ENCODE measurements at regions not wholly inside any gene's neighbourhood (a gene's known extent, or its start where the extent isn't known, plus 50 kb on each side); places are given as distances from the start of the nearest gene placed in this dataset.

DNA sequence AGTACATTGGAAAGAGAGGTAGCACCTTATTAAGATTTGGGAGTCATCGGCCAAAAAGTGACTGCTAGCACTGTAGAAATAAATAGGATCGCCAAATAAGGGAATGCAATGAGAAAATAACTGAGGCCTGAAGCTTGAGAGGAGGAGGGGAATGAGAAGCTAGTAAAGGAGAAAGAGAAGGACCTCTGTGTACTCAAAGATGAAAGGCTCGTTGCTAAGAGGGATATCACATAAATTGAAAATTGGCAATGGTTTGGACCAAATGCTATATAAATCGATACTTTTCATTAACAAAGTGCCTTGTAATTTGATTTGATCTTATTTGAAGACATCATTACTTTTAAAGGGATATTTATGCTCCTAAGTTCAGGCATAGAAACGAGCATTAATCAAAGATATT, 796.3 kb downstream of the QKI start:
- ChIA-PET POLR2A (no interaction called here), CTCF (no interaction called here)
- Mint-ChIP-seq H3K4me3 (ENCODE audit: unreplicated experiment) (no peak overlapping the region), H3K27ac (ENCODE audit: unreplicated experiment) (no peak overlapping the region), H3K9me3 (ENCODE audit: unreplicated experiment) (no peaks in the 10 kb centered on the region), H3K4me1 (ENCODE audit: low read depth, unreplicated experiment) (no peaks in the 10 kb centered on the region), H3K36me3 (ENCODE audit: insufficient read depth, unreplicated experiment) (no peaks in the 10 kb centered on the region), H3K27me3 (ENCODE audit: insufficient read depth, unreplicated experiment) (no peaks in the 10 kb centered on the region)
- DNase-seq, result no peak
- Histone ChIP-seq H3K27me3 (replicated peaks; ENCODE audit: control insufficient read depth, insufficient read depth, low read length) (no peaks in the 10 kb centered on the region), H3K9me3 (no peaks in the 10 kb centered on the region), H3K36me3 (ENCODE audit: control insufficient read depth, insufficient read depth, low read length) (no peaks in the 10 kb centered on the region), H3K4me1 (no peaks in the 10 kb centered on the region), H3K4me3 (ENCODE audit: low read depth, low read length) (no peak overlapping the region)
- intact Hi-C loops (cut with micrococcal nuclease; ENCODE audit: unreplicated experiment), result no loop called here
- no TSS peak for BruUV-seq (replicated peaks)
- TF ChIP-seq, protein P1, sequence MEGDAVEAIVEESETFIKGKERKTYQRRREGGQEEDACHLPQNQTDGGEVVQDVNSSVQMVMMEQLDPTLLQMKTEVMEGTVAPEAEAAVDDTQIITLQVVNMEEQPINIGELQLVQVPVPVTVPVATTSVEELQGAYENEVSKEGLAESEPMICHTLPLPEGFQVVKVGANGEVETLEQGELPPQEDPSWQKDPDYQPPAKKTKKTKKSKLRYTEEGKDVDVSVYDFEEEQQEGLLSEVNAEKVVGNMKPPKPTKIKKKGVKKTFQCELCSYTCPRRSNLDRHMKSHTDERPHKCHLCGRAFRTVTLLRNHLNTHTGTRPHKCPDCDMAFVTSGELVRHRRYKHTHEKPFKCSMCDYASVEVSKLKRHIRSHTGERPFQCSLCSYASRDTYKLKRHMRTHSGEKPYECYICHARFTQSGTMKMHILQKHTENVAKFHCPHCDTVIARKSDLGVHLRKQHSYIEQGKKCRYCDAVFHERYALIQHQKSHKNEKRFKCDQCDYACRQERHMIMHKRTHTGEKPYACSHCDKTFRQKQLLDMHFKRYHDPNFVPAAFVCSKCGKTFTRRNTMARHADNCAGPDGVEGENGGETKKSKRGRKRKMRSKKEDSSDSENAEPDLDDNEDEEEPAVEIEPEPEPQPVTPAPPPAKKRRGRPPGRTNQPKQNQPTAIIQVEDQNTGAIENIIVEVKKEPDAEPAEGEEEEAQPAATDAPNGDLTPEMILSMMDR (IDR thresholded peaks at IDR 0.05; ENCODE audit: insufficient read depth in 1 of 2, low read depth in 1 of 2, low read length in 1 of 2, severe bottlenecking in 1 of 2, unreplicated experiment in 1 of 2), result no peak

DNA sequence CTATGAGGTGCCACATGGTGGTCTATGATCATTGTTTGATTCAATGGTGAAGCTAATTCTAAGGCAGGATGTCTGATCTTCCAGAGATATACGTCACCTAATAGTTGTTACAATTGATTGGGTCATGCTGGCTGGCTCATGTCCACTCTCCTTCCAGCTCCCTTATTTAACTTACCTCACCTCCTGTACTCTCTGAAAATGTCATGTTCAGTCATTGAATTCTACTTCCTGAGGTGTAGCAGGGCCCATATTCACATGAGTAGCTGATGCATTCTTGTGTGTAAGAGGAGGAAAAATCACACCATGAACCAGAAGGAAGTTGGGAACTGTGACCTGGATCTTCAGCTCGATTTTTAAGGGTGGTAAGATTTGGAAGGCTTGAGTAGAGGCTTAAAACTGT, 795.8 kb downstream of the QKI start:
- H3K4me3 Mint-ChIP-seq (ENCODE audit: unreplicated experiment), result no peak overlapping the region
- POLR2A ChIA-PET, result no interaction called here
- TF ChIP-seq, protein P1 (IDR thresholded peaks at IDR 0.05; ENCODE audit: insufficient read depth in 1 of 2, low read depth in 1 of 2, low read length in 1 of 2, severe bottlenecking in 1 of 2, unreplicated experiment in 1 of 2), result no peak

DNA sequence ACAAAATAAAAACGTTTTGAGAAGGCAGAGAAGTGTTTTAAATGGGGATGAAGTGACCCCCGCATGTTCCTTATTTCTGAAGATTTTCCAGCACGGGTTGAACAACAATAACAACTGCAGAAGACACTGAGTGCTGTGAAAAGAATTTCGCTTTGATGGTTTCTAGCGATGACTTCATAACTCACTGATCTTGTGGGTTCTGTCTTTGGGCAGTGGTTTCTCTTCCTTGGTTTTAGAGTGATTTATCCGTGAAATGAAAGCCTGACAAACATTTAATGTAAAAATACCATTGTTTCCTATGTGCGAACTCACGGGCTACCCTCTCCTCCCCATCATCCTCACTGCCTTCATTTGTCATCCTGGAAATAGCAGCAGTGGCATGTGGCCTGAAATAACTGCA, 793.9 kb downstream of the QKI start:
- Mint-ChIP-seq H3K27me3 (ENCODE audit: insufficient read depth, unreplicated experiment) (no peaks in the 10 kb centered on the region), H3K36me3 (ENCODE audit: insufficient read depth, unreplicated experiment) (no peaks in the 10 kb centered on the region), H3K4me1 (ENCODE audit: low read depth, unreplicated experiment) (no peaks in the 10 kb centered on the region), H3K27ac (ENCODE audit: unreplicated experiment) (no peak overlapping the region), H3K4me3 (ENCODE audit: unreplicated experiment) (no peak overlapping the region), H3K9me3 (ENCODE audit: unreplicated experiment) (no peaks in the 10 kb centered on the region)
- ChIA-PET CTCF (no interaction called here), POLR2A (no interaction called here)
- Histone ChIP-seq H3K4me1 (no peaks in the 10 kb centered on the region), H3K36me3 (ENCODE audit: control insufficient read depth, insufficient read depth, low read length) (no peaks in the 10 kb centered on the region), H3K4me3 (ENCODE audit: low read depth, low read length) (no peak overlapping the region), H3K27me3 (replicated peaks; ENCODE audit: control insufficient read depth, insufficient read depth, low read length) (no peaks in the 10 kb centered on the region), H3K9me3 (no peaks in the 10 kb centered on the region)
- TF ChIP-seq, protein P1 (IDR thresholded peaks at IDR 0.05; ENCODE audit: insufficient read depth in 1 of 2, low read depth in 1 of 2, low read length in 1 of 2, severe bottlenecking in 1 of 2, unreplicated experiment in 1 of 2), result no peak
- no peak for DNase-seq
- BruUV-seq (replicated peaks), result no TSS peak
- intact Hi-C loops (cut with micrococcal nuclease; ENCODE audit: unreplicated experiment), result no loop called here

More for the DNA sequence above, 795.8 kb downstream of the QKI start:
- Mint-ChIP-seq H3K27me3 (ENCODE audit: insufficient read depth, unreplicated experiment) (no peaks in the 10 kb centered on the region), H3K36me3 (ENCODE audit: insufficient read depth, unreplicated experiment) (no peaks in the 10 kb centered on the region), H3K27ac (ENCODE audit: unreplicated experiment) (no peak overlapping the region), H3K4me1 (ENCODE audit: low read depth, unreplicated experiment) (no peaks in the 10 kb centered on the region), H3K9me3 (ENCODE audit: unreplicated experiment) (no peaks in the 10 kb centered on the region)
- no peak for DNase-seq
- intact Hi-C loops (cut with micrococcal nuclease; ENCODE audit: unreplicated experiment), result no loop called here
- no peaks in the 10 kb centered on the region for H3K9me3 ChIP-seq
- CTCF ChIA-PET, result no interaction called here
- no peaks in the 10 kb centered on the region for H3K36me3 ChIP-seq (ENCODE audit: control insufficient read depth, insufficient read depth, low read length)
- no peaks in the 10 kb centered on the region for H3K4me1 ChIP-seq
- no TSS peak for BruUV-seq (replicated peaks)
- no peak overlapping the region for H3K4me3 ChIP-seq (ENCODE audit: low read depth, low read length)
- no peaks in the 10 kb centered on the region for H3K27me3 ChIP-seq (replicated peaks; ENCODE audit: control insufficient read depth, insufficient read depth, low read length)

Measured in Caco-2 (cell line).